GM23248 (cell line): ENCODE measurements at regions not wholly inside any gene's neighbourhood (a gene's known extent, or its start where the extent isn't known, plus 50 kb on each side); places are given as distances from the start of the nearest gene placed in this dataset.

Experiments used
- DNase-seq: peaks from one replicate; pipeline ENCODE4 v3.0.0-alpha.2; 2015
- H2AFZ ChIP-seq: fragments of 200-600 bp; sonication (generic); 2 replicates; pipeline ENCODE4 v1.6.1; 2016; ENCODE audit warnings: antibody characterized with exemption
- H3F3A ChIP-seq: fragments of 200-600 bp; sonication (generic); 2 replicates; pipeline ENCODE4 v1.6.1; 2016; ENCODE audit warnings: mild to moderate bottlenecking, antibody characterized with exemption, mixed run types; ENCODE audit not compliant: insufficient read depth
- H3K27ac ChIP-seq: fragments of 200-600 bp; sonication (generic); 2 replicates; pipeline ENCODE4 v1.5.1; 2016; ENCODE audit warnings: mild to moderate bottlenecking
- H3K27me3 ChIP-seq: fragments of 200-600 bp; sonication (generic); replicated peaks from 2 replicates; pipeline ENCODE4 v1.6.1; 2016; ENCODE audit warnings: mild to moderate bottlenecking; ENCODE audit not compliant: insufficient read depth
- H3K36me3 ChIP-seq: fragments of 200-600 bp; sonication (generic); 2 replicates; pipeline ENCODE4 v1.6.1; 2016; ENCODE audit warnings: low read depth, mild to moderate bottlenecking
- H3K4me1 ChIP-seq: fragments of 200-600 bp; sonication (generic); 2 replicates; pipeline ENCODE4 v1.6.1; 2016; ENCODE audit warnings: mild to moderate bottlenecking; ENCODE audit not compliant: insufficient read depth
- H3K4me2 ChIP-seq: fragments of 200-600 bp; sonication (generic); one replicate; pipeline ENCODE4 v1.6.1; 2016; ENCODE audit warnings: mild to moderate bottlenecking; ENCODE audit not compliant: unreplicated experiment
- H3K4me3 ChIP-seq: fragments of 200-600 bp; sonication (generic); 2 replicates; pipeline ENCODE4 v1.5.1; 2016; ENCODE audit warnings: mild to moderate bottlenecking
- H3K79me2 ChIP-seq: fragments of 200-600 bp; sonication (generic); 2 replicates; pipeline ENCODE4 v1.6.1; 2016; ENCODE audit warnings: mild to moderate bottlenecking; ENCODE audit not compliant: insufficient read depth
- H3K9ac ChIP-seq: fragments of 200-600 bp; sonication (generic); 2 replicates; pipeline ENCODE4 v1.6.1; 2016; ENCODE audit warnings: mild to moderate bottlenecking
- H3K9me2 ChIP-seq: fragments of 200-600 bp; sonication (generic); 2 replicates; pipeline ENCODE4 v1.6.1; 2016; ENCODE audit warnings: mixed run types, mild to moderate bottlenecking, moderate library complexity; ENCODE audit not compliant: insufficient read depth
- H3K9me3 ChIP-seq: fragments of 200-600 bp; sonication (generic); one replicate; pipeline ENCODE4 v1.6.1; 2017; ENCODE audit warnings: low read depth
- H4K20me1 ChIP-seq: fragments of 200-600 bp; sonication (generic); 2 replicates; pipeline ENCODE4 v1.6.0; 2016; ENCODE audit not compliant: insufficient read depth
- EZH2 ChIP-seq: fragments of 200-600 bp; sonication (generic); IDR thresholded peaks from 2 replicates; pipeline ENCODE4 v1.6.1; 2018; ENCODE audit warnings: antibody characterized with exemption, mild to moderate bottlenecking; ENCODE audit not compliant: insufficient read depth, poor library complexity, severe bottlenecking
- EZH2phosphoT487 ChIP-seq: fragments of 200-600 bp; sonication (generic); IDR thresholded peaks from 2 replicates; pipeline ENCODE4 v1.6.1; 2018; ENCODE audit warnings: antibody characterized with exemption, moderate library complexity, mild to moderate bottlenecking, low read depth; ENCODE audit not compliant: insufficient read depth
- WGBS, 2 experiments: methylation state at CpG; one replicate each; pipeline ENCODE4 v1.1.6; 2015 to 2017; ENCODE audit warnings: low lambda C conversion rate in 2 of 2, low coverage in 1 of 2; ENCODE audit errors: missing lambda C conversion rate in 2 of 2; 5-methylcytosine and 5-hydroxymethylcytosine counted together
- in situ Hi-C: fragments of 300-500 bp; cut with MboI; formaldehyde crosslinking; loops from 2 replicates; pipeline ENCODE4 v1.15.0; 2020

- TF ChIP-seq EZH2 (no peak), EZH2phosphoT487 (no peak)
- Histone ChIP-seq H3K4me3 (no peak overlapping the region), H3K9me3 (no peaks in the 10 kb centered on the region), H3K79me2 (no peaks in the 10 kb centered on the region), H3K27ac (no peak overlapping the region), H2AFZ (no peak overlapping the region), H3K4me1 (no peaks in the 10 kb centered on the region), H3K9me2 (no peaks in the 10 kb centered on the region), H3K4me2 (no peak overlapping the region), H3F3A (no peaks in the 10 kb centered on the region), H3K27me3 (0 out of 2 replicates have a peak, but pooled peaks cover 5% of the 10 kb centered on the region), H3K9ac (no peak overlapping the region), H4K20me1 (no peaks in the 10 kb centered on the region), H3K36me3 (no peaks in the 10 kb centered on the region)
- 74 to 76% methylated on average over 8 of the region's 8 CpGs for WGBS, 2 experiments
- no peak for DNase-seq
- in situ Hi-C loops, result no loop called here
Measured at GRCh38 chr16:65825191-65825856, 541.2 kb upstream of the CDH5 start.

- Histone ChIP-seq H3K36me3 (no peaks in the 10 kb centered on the region), H3K4me2 (no peak overlapping the region), H3F3A (no peaks in the 10 kb centered on the region), H3K9me2 (no peaks in the 10 kb centered on the region), H3K9me3 (no peaks in the 10 kb centered on the region), H3K79me2 (no peaks in the 10 kb centered on the region), H3K4me3 (no peak overlapping the region), H3K4me1 (no peaks in the 10 kb centered on the region), H3K27ac (no peak overlapping the region), H4K20me1 (no peaks in the 10 kb centered on the region), H3K9ac (no peak overlapping the region), H3K27me3 (0 out of 2 replicates have a peak, but pooled peaks cover 5% of the 10 kb centered on the region), H2AFZ (no peak overlapping the region)
- no peak for TF ChIP-seq EZH2
- WGBS, 2 experiments, result 50 to 58% methylated on average over 2 of the region's 2 CpGs
- no peak for DNase-seq
- in situ Hi-C loops, result no loop called here
Measured at GRCh38 chr16:65822148-65822547, 544.3 kb upstream of the CDH5 start.

GRCh38 chr16:65819136-65819898 is 547.2 kb upstream of the CDH5 start:
- Histone ChIP-seq H3K36me3 (no peaks in the 10 kb centered on the region), H3K4me2 (no peak overlapping the region), H3K27me3 (0 out of 2 replicates have a peak, but pooled peaks cover 5% of the 10 kb centered on the region), H4K20me1 (no peaks in the 10 kb centered on the region), H2AFZ (no peak overlapping the region), H3K9ac (no peak overlapping the region), H3K27ac (no peak overlapping the region), H3K9me2 (no peaks in the 10 kb centered on the region), H3K4me1 (no peaks in the 10 kb centered on the region), H3K79me2 (no peaks in the 10 kb centered on the region), H3F3A (no peaks in the 10 kb centered on the region), H3K4me3 (no peak overlapping the region), H3K9me3 (no peaks in the 10 kb centered on the region)
- in situ Hi-C loops, result no loop called here
- 43% methylated on average over 4 of the region's 4 CpGs for WGBS, 2 experiments
- DNase-seq, result no peak
- no peak for TF ChIP-seq EZH2
- TF ChIP-seq EZH2phosphoT487, result no peak

GRCh38 chr16:65817799-65818198 is 548.7 kb upstream of the CDH5 start:
- no peaks in the 10 kb centered on the region for H3K36me3 ChIP-seq
- H3K9ac ChIP-seq, result no peak overlapping the region
- H4K20me1 ChIP-seq, result no peaks in the 10 kb centered on the region
- H3K27me3 ChIP-seq, result no peaks in the 10 kb centered on the region
- no peaks in the 10 kb centered on the region for H3K9me3 ChIP-seq
- H3K4me2 ChIP-seq, result no peak overlapping the region
- no peaks in the 10 kb centered on the region for H3K9me2 ChIP-seq
- DNase-seq, result no peak
- H3K27ac ChIP-seq, result no peak overlapping the region
- 62 to 69% methylated on average over 2 of the region's 2 CpGs for WGBS, 2 experiments
- no peak for TF ChIP-seq EZH2phosphoT487
- TF ChIP-seq EZH2, result no peak
- no peak overlapping the region for H3K4me3 ChIP-seq
- H2AFZ ChIP-seq, result no peak overlapping the region
- no peaks in the 10 kb centered on the region for H3K4me1 ChIP-seq
- no peaks in the 10 kb centered on the region for H3F3A ChIP-seq
- no peaks in the 10 kb centered on the region for H3K79me2 ChIP-seq
- in situ Hi-C loops, result no loop called here
